Stimulated activated CD8-positive, alpha-beta memory T cell treated with anti-CD3 and anti-CD28 coated beads, Interleukin-2, amount 100 ng/mL, for 48 hours (primary cell): ENCODE measurements at regions not wholly inside any gene's neighbourhood (a gene's known extent, or its start where the extent isn't known, plus 50 kb on each side); places are given as distances from the start of the nearest gene placed in this dataset.
"Not testable (repeated sequence)": the region's sequence is repeated elsewhere in the genome, so short reads cannot be mapped to it uniquely, and the experiment has no call there.

Source experiments
- DNase-seq, 2 donors: peaks; one replicate each; pipeline ENCODE4 v3.0.0-alpha.2; 2020; ENCODE audit warnings: low read depth in 2 of 2

DNA sequence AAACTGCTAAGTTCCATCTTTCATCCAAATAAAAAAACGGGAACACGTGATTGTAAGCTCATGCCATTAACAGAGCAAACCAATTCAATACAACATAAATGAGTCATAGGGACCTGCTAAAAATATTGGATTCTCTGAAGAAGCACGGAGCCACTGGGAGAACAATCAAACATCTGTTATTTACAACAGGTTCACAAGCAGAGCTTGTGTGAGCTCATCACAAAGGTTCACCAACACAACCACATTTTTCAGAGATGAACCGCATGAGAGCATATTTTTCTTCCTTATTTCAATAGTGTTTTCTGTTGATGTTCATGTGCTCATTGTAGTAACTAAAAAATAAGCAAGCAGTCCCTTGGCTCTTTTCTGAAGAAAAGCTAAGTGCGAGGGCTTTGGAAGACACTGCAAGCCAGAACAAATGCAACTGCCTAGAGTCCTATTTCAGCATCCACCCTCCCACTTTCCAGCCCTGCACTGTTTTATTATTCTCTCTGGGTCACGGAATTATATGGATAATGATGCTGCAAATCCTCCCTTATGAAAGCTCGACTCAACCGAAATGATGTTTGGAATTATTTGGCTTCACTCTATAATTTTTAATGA is 545.8 kb downstream of the LIG4 start:
- no peak for DNase-seq

DNA sequence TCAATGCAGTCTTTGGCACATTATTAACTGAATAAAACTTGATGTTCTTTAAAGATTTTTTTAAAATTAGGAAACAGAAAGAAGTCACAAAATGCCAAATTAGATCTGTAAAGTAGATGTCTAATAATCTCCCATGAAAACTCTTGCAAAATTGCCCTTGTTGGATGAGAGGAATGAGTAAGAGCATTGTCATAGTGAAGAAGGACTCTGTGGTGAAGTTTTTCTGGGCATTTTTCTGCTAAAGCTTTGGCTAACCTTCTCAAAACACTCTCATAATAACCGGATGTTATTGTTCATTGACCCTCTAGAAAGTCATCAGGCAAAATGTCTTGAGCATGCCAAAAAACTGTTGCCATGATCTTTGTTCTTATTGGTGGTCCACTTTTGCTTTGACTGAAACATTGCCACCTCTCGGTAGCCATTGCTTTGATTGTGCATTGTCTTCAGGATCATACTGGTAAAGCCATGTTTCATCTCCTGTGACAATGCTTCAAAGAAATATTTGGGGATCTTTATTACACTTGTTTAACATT is 549.3 kb downstream of the LIG4 start:
- DNase-seq, result no peak

DNA sequence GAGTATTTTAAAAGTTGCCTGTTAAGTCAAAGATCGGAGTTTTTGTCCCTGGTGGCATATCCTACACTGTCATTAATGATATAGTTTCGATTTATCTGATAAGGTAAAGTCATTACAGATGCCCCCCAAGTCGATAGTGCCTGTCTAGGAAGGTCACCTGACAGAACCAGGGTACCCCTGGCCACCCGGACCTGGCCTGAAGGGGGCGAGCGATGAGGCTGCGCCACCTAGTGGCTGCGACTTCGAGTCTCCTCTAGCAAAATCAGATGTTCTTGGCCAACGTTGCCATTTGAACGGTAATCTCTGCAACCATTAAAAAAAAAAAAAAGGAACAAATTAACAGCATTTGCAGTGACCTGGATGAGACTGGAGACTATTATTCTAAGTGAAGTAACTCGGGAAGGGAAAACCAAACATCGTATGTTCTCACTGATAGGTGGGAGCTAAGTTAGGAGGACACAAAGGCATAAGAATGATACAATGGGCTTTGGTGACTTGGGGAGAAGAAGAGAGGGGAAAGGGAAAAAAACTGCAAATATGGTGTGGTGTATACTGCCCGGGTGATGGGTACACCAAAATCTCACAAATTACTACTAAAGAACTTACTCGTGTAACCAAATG is 565.1 kb downstream of the LIG4 start:
- peak in 1 of 2 donors; percentile 8 for DNase-seq

DNA sequence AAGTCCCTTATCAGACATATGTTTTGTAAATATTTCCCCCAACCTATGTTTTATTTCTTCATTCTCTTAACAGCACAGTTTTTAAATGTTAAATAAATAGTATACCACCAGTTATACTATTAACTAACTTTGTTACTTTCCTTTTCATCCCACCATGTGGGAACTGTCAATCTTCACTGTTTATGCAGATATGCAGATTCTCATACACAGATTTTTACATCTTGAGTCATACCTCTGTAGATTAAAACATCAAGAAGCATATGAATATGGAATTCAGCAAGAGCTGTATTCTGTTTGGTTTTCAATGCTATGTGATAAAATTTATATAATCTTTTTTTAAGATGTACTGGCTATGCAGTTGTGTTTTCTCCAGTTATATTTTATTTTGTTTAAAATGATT is 566.3 kb downstream of the LIG4 start:
- no peak for DNase-seq

DNA sequence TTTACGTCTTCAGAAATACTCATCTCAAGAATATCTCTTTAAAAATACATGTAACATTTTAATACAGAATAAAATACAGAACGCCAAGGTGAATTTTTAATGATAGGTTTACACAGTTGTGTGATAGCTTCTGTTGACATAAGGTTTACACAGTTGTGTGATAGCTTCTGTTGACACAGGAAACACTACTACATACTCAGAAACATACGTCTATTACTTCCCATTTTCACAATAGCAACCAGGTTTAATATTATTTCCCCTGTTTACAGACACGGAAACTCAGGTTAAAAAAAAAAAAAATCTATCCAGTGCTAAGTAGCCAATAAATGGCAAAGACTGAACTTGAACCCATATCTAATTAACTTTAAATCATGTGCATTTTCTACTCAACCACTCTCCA is 571.2 kb downstream of the LIG4 start:
- no peak for DNase-seq

DNA sequence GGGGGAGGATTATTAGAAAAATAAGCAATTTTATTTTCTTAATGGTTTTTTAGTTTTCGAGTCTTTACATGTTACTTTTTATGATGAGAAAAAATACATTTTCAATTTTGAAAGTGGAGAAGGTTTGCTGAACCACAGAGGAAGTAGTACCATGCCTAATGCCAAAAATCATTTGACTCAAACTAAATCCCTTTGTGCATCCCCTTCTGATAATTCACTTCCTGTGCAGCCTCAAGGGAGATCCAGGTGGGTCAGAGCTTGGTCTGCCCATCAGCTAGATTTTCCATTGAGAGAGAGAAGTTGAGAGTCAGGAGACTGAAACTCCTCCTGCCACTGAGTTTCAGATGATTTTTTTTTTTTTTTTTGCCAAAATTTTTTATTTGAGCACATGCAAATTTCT is 571.7 kb downstream of the LIG4 start:
- no peak for DNase-seq

DNA sequence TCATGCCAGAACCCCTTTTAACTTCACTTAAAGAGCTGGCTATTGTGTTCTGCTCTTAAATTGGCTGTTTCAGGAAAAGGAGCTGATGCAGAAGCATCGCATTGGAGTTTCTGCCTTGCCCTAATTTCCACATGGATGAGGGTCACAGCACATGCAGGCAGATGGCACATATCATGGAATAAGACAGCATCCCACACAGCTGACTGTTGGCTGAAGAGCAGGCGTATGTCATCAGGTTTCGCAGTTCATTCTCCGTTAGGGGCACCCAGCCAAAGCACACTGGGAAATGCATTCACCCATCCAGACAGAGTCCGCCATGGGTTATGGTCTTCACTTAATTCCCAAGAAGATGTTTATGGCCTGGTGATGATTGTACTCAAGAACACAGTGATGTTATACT is 572.5 kb downstream of the LIG4 start:
- no peak for DNase-seq

DNA sequence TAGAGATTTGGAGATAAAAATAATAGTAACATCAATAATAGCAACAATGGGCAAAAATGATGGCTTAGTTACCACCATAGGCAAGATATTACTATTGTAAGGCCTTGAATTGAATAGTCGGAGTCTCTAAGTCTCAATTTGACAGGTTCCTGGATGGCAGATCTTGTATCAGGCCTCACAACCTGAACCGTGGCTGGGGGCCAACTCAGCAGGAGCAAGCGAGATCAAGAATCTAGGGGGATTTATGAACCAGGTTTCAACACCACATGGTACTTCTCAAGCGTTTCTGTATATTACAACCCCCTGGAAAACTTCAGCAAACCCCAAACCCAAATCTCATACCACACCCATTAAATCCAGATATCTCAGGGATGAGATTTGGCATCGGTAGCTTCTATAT is 573.8 kb downstream of the LIG4 start:
- DNase-seq, result no peak

DNA sequence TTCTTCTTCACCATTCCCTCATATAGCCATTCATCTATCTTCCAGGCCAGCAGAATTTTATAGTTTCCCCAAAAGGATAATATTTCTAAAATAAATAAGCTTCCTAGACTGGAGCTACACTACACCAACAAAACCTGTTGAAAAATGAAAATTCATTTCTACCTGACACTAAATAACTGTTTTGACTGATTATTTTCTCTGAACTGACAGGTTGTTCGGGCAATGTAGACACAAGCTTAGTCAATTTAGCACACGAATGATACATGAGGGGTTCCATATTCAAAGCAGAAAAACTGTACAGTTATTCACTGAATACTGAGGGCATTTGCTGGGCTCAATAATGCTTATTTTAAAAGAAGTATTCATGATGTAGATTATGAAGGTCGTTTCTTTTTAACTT is 589.7 kb downstream of the LIG4 start:
- no peak for DNase-seq

DNA sequence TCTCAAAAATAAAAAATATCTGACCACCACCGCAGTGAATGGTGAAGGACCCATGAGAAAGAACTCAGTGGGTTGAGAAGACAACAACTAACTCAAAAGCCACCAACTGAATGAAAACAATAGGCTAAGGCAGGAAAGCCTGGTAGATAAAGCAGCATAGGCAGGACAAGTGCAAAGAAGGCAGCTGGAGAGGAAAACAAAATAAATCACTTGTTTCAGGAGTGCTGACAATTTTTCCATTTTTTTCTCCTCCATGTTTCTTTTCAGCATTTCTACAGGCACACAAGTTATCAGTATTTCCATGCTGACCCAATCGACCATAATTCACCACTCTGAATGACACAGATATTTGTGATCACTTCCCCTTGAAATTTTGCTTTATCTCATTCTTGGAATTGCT is 597.8 kb downstream of the LIG4 start:
- DNase-seq, result no peak

DNA sequence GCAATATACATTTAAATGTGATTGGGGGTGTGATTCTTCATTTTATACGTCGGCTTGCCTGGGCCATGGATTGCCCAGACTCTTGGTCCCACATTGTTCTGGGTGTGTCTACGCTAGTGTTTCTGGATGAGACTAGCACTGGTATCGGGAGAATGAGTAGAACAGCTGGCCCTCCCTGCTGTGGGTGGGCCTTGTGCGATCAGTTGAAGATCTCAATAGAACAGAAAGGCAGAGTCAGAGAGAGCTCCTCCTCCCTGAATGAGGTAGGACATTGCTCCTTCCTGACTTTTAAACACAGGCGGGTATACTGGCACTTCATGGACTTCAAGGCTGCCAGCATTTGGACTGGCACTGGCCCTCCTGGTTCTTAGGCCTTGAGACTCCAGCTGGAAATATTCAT is 603.0 kb downstream of the LIG4 start:
- DNase-seq, result no peak

DNA sequence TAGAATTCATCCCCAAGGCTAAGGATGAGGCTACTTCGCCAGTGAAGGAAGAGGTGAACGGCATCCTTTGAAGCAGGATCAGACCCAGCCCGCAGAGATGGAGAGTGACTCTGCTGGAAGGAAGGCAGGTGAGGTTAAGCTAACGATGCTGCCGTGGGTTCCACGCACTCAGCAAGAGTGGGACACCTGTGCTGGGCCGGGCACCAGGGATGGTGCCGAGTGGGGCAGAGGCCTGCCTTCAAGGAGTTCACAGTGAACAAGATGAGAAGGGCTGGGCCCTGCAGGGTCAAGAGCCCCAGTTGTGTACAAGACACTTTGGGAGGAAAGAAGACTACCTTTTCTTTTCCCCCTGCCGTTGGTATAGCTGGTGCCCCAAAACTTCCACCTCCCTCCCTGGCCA is 606.6 kb downstream of the LIG4 start:
- no peak for DNase-seq

DNA sequence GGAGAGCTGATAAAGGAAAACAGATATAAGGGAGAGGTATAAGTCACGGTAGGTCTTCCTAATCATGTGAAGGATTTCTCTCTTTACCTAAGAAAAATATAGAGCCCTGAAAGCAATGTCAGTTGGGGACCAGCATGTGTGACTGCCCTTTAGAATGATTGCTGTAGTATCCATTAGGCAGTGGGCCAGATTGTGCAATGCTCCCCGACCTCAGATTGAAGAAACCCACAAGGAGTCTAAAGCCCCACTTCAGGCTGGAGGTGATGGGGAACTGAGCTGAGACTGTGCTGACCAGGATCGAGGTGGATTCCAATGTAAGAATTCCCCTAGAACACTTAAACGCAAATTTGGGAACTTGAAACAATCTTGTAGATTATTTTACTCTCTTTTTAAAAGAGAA is 614.4 kb downstream of the LIG4 start:
- no peak for DNase-seq

DNA sequence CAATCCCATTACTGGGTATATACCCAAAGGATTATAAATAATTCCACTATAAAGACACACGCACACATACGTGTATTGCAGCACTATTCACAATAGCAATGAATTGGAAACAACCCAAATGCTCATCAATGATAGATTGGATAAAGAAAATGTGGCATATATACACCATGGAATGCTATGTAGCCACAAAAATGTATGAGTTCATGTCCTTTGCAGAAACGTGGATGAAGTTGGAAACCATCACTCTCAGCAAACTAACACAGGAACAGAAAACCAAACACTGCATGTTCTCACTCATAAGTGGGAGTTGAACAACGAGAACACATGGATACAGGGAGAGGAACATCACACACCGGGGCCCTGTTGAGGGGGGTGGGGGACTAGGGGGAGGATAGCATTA is 619.0 kb downstream of the LIG4 start:
- not testable (repeated sequence) for DNase-seq

DNA sequence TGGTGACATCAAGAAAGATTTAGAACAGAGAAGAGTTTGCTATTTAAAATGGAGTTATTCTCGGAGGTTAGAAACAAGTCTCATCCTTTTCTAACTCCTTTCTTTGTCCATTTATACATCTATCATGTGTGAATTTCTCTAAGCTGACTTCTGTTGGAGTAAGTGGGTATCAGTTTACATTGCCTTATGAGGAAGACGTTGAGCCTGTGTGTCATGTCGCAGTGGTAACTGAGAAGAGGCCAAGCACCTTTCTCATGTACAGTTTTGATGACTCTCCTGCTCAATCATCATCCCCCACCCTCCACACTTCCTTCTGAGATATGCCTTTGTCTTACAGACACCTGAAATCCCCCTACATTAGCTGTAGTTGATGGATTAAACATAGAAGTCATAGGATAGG is 624.8 kb downstream of the LIG4 start:
- DNase-seq, result no peak

DNA sequence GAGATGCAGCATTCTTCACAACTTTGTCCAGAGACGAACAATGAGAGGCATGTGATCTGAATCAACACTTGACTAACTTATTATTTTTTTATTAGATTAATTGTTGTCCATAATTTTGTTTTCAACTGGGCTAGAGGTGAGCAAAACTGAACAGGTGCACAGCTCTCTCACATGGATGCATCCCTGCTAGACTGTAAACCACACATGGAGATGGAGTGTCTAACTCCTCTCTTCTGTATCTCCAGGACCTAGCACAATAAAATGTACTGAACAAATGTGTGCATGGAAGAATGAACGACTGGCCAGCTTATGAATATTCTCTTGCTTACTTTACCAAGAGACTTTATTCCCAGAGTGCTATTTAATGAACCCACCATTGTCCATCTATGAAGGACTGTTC is 627.7 kb downstream of the LIG4 start:
- DNase-seq, result no peak

DNA sequence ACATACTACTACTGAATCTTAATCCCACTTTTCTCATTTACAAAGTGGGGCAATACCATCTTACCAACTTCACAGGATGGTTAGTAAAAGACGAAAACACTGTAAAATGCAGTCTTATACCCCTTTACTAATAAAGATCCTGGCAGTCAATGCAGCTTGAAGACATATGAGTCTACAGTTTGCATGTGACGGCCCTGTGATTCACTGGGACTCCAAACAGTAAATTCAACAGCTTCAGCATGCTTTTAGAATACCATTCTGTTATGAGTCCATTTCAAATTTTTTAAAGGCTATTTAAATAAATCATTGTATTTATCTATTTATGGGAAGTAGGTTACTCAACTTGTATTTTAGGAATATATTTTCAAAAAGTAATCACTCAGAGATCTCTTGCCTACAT is 629.1 kb downstream of the LIG4 start:
- DNase-seq, result no peak

DNA sequence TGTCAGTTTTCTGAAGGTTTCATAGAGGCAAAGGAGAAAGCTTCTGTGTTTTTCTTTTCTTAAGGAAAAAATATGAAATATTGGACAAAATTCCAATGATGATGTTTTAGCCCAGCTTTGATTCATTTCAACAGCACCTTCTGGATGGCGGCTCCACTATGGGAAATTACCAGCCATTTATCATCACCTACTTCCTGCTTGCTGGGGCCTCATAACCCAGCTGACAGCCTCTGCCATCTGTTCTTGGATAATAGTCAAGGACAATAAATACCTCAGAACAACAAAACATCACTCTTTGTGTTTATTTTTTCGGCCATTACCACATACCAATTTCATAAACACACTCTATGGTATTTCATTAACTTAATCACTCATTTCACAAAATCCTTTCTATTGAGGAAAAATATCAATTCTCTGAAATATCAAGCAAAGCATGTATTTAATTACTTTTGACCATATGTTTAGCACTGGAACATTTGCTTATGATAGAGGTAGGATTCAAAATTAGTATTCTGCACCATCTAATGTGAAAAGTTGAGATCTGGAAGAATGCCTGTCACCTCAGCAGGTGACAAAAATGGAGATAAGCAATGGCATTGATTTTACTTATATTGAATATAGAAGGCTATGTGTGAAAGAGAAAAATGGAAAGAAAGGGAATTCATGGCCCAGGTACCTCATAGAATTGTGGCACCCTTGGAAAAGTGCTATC is 629.7 kb downstream of the LIG4 start:
- DNase-seq, result no peak

DNA sequence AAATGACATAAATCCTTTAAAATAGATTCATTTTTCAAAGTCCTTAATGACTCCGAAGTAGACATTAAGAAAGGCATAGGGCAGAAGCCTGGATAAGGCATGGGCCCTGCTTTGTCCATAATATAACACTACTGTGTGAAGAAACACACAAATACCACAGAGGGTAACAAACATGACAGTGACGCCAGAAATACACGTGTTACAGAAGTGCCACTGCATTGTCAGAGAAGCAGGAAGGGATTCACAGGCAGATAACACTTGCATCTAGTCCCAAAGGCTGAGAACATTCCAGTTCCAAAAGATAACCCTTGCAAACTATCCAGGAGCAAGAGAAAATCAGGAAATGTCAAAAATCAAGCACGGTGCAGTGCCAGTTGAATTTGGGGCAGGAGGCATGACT is 633.2 kb downstream of the LIG4 start:
- no peak for DNase-seq

DNA sequence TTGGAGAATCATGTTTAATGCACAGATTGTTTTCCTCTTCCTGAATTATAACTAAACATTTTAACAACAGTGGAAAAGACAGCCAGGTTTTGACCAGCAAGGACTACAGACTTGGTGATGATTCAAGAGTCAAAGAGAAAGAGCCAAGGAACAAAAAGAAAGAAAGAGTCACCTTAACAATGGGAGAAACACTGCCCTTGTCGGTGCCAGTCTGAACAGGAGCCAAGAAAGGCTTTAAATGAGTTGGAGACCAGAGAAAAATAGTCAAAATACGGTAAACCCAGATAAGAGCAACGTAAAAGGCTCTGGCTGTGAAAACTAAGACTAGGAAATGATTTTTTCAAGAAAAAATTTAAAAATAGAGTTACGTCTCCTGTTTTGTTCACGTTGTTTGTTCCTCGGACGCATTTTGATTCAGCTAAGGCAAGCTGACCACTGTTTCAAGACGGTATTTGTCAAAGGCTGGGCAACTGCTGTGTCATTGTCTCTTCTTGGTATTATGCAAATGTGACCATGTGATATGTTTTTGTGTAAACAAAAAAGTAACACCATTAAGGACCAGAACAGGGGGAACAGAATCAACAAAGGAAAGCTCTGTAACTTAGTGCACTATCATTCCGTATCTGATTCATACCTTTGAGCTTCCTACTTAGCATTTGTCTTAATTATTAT is 634.5 kb downstream of the LIG4 start:
- DNase-seq, result no peak

DNA sequence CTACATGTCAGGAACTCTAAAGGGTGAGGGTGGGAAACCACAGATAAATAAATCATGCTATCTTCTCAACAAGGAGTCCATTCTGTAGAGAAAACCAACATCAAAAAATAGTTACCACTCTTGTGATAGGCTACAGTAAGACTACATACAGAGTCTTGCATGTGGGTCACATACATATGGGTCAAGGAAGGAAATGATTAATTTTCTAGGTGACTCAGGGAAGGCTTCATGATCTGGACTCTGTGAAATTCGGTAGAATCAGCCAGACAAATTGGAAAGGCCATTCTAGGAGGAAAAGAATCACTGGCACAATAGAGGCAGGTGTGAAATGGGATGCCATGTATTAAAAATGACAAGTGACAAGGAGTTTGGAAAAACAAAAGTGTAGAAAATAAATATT is 638.9 kb downstream of the LIG4 start:
- no peak for DNase-seq

DNA sequence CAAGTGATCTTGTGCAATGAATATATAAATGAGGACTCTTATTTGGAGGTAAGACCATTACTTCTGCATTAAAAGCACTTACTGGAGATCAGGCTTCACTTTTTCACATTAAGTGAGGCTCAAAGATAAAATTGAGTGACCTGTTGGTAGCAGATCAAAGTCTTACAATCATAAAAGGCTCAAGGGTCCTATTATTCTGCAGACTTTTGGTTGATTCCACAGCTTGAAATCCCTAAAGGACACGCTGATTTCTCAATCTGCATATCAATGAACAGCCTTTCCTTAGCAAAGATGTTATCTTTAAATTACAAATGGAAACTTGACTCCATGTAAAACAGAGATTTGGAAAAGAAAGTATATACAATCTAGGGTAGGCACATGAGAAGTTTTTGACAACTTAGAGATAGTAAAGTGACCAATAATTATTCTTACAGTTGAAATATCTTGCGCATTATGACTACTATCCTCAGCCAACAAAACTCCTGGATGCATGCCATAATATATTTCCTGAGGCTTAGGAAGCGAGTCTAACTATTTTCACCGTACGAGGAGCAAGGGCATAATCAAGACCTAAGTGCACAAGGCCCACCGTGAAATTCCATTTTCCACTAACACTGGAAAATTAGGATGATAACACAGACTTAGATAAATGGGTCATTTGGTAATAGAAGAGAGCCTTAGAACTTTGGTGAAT is 640.7 kb downstream of the LIG4 start:
- no peak for DNase-seq
